ENCODE measurements at regions not wholly inside any gene's neighbourhood (a gene's known extent, or its start where the extent isn't known, plus 50 kb on each side); places are given as distances from the start of the nearest gene placed in this dataset.
A peak's percentile ranks its signal among the peaks of the same experiment; 100 is the strongest.

DNA sequence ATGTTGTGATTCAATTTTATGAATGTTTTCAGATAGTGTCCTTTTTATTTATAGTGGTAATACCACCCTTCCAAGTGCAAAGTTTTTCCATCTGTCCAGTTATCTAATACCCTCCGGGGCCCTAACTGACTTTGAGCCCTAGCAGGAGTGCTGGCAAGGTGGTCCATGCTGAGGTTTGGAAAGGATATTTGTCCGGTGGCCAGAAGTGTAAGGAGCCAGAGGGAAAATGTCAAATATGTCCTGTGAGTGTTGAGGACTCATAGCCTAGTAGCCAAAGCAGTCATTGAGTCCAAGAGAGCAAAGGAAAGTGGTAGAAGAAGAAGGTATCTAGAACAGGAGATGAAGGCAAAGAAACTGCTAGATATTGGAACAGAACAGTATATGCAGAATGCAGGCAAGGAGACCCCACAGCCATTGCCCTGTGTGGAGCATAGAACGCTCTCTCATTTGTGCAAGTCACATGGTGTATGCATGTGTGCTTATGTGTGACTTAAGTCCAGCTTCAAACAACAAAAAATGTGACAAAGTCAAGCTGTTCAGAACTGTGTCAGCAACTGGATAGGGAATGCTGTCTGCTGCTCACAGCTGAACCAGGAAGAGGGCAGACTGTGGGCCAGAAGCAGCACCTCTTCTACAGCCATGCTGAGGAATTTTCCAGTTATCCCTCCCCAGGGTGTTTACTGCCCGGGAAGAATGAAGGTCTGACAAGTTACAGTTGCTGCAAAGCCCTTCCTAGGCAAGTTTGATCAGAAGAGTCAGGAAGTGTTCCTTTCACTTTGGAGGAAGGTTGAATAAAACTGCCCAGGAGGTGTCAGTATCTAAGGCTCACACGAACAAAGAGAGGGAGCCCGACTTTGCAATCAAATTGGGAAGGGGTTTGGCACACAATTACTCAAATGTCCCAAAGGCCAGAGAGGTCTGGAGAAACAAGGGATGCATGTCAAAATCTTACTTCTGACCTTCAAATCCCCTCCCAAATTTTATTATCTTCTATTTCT, 463.3 kb upstream of the DMAC1 start:
- no peak for DNase-seq

DNA sequence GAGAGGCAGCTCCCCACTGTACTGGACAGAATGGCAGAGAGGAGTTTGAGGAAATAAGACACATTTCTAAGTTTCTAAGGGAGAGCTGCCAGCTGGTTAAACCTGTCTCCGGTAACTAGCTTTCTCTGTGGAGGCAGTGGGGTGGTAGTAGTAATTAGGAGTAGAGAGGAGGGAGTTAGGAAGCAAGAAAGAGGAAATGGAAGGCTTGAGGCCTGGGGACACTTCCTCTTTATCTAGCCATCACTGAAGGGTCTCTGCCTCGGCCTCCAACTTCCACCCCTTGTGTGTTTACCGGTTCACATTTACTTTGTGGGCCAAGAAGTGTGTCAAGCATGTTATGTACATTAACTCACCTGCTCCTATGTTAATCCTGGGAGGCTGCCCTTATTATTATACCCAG, 462.2 kb upstream of the DMAC1 start:
- no peak for DNase-seq

- DNase-seq, result no peak
These were observed 459.4 kb upstream of the DMAC1 start for GRCh38 chr9:8259028-8259427.

DNA sequence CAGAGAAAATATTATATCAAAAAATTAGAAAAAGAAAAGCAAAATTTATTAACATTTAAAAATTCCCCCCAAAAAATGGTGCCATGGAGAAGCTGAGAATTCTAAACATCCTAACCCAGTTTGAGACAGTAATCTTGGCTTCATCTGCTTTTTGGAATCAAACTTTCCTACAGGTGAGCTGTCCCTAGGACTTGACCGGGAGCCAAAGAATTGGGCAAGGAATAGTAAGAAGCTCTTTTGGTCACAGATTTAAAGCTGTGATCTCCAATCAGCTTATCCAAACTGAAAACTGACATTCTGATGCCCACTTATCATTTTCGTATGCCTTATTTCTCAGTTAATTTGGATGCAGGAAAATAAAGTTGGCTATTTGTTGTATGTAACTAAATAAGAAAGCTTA, 457.3 kb upstream of the DMAC1 start:
- DNase-seq, result no peak

DNA sequence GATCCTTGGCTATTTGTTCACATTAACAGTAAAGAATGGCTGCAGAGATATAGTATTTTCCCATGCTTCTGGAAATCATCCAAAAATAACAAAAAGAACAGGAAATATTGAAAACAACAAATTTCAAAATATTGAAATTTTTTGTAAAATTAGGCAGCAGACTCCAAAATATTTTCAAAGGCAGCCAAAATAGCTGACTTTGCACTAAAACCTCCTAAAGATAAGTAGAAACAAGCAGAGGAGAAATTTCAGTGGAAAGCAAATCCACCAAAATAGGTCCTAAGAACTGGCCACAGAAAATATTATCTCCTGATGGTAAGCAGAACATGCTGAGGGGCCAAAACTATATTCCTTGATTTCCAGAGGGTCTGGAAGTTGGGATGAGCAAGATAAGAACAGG, 456.3 kb upstream of the DMAC1 start:
- DNase-seq, result no peak

DNA sequence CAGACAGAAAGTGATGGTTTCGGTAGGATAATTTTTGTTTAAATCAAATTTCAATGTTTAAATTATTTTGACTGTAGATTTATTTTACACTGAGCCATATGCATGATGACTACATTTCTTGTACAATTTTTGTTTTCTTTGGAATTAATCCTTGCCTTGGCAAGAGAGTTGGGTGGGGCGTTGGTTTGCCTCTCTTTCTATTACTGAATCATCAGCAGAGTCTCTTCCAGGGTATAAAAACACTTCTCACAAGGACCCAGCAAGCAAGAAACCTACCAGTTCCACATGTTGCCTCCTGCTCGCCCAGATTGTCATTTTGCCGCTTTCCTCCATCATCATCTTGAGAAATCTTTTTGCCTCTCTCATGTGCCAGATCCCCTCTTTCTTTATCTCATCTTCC, 455.0 kb upstream of the DMAC1 start:
- DNase-seq, result no peak

- DNase-seq, result no peak
These were observed 452.9 kb upstream of the DMAC1 start for GRCh38 chr9:8252445-8252844.

GRCh38 chr9:8251566-8251965, 452.0 kb upstream of the DMAC1 start:
- DNase-seq, result no peak

- DNase-seq, result no peak
These were observed 445.0 kb upstream of the DMAC1 start for GRCh38 chr9:8244505-8245092.

GRCh38 chr9:8241201-8241600, 441.6 kb upstream of the DMAC1 start:
- no peak for DNase-seq

DNA sequence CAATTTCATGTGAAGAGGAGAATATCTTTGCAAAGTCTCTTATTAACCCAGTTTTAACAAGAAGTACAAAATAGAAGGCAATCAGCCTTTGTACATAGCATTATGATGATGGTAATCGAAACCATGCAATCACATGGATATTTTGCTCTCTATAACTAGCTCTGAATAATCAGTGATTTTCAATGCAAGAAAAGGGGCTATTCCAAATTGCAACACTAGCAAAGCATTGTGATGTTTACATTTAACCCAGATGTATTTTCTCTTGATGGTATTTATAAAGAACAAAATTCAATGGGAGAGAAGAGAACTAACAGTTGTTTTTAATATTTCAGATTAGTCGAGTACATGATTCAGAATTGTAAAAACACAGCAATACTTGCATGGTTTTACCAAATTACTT, 437.5 kb upstream of the DMAC1 start:
- no peak for DNase-seq

DNA sequence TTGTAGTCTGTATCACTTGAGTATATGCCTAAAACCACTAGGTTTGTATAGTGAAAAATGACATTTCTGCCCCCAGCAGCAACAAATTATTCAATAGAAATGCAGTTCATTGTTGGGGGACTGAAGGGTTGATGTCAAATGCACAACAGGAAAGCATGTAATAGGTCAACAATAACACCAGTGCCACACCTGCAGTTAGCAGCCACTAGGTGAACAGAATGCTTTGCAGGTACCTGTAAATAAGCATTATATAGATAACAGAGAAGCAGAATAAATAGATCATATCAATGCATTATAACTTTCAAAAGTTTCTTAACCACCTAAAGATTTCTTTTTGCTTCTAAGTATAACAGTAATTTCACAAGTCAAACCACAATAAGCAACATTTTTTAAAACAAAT, 435.9 kb upstream of the DMAC1 start:
- no peak for DNase-seq

DNA sequence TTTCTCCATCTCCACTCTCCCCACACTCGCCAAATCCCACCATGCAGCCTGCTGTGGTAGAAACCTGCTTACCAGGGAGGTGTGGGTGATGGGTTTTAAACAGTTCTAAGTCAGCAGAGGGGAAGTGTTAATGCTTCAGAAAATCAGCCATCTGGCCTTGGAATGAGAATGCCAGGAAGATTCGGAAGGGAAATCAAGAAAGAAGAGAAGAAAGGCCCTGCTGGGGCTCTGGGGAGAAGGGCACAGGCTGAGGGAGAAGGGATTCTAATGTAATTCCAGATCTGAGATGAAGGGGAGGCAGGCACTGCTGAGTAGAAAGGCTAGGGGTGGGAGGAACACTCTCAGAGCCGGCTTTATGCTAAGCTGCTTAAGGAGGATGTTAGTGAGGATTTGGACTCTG, 434.7 kb upstream of the DMAC1 start:
- DNase-seq, result no peak

- no peak for DNase-seq
These were observed 433.1 kb upstream of the DMAC1 start for GRCh38 chr9:8232726-8233125.

- no peak for DNase-seq
These were observed 429.6 kb upstream of the DMAC1 start for GRCh38 chr9:8229226-8229625.

- DNase-seq, result no peak
These were observed 424.8 kb upstream of the DMAC1 start for GRCh38 chr9:8224381-8224801.

DNA sequence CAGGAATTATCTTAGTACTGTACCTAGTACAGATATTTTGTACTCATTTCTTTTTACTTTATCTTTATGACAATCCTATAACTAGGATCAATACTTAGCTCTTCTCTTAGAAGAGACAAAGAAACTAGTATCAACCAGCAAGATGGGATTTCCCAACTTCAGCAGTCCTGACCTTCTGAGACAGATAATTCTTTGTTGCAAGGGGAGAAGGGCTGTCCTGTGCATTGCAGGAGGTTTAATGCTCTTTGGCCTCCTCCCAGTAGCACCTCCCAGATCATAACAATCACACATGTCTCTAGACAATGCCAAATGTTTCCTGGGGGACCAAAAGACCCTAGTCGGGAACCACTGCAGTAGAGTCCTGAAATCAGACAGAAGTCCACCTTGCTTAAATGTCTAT, 424.3 kb upstream of the DMAC1 start:
- no peak for DNase-seq

GRCh38 chr9:8221462-8221861, 421.9 kb upstream of the DMAC1 start:
- no peak for DNase-seq

DNA sequence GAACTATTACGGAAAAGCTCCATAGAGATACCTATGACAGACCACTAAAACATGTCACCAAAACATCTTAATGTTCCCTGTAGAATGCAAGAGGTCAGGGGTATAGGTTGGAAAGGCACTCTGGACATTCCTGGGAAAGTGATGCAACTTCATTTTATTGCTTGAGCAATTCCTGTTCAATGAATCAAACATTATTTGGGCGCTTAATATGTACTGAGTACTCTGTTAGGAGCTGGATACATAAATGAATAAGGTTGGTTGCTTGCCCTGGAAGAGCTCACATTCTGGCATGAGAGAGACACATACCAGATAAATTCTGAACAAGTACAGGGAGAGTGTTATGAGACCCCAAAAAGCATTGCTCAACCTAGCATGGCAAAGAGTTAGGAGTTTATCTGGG, 408.9 kb upstream of the DMAC1 start:
- DNase-seq, result no peak

DNA sequence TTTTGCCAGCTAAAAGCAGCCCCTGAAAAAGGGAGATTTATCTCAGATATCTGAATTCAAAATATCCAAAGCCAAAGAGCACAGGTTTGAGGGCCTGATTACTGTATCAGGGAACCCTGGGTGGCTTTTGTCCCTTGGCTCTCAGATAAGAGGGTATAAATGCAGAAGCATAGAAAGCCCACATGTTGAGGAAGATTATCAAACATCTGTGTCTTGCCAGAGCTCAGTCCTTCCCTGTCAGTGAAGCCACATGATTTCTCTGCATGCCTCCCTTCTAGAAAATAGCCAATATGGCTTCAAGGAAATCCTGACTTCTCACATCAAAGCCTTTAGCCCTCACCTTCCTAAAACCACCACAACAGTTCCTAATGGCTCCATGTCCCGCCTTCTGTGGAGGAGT, 408.0 kb upstream of the DMAC1 start:
- no peak for DNase-seq

GRCh38 chr9:8206720-8207119, 407.1 kb upstream of the DMAC1 start:
- DNase-seq, result no peak

- DNase-seq, result no peak
These were observed 406.0 kb upstream of the DMAC1 start for GRCh38 chr9:8205576-8205975.

- DNase-seq, result no peak
These were observed 390.3 kb upstream of the DMAC1 start for GRCh38 chr9:8189881-8190280.

GRCh38 chr9:8188723-8189407, 389.3 kb upstream of the DMAC1 start:
- peak; percentile 19 for DNase-seq
